Peyer's patch (tissue), 4 donors: ENCODE measurements at regions not wholly inside any gene's neighbourhood (a gene's known extent, or its start where the extent isn't known, plus 50 kb on each side); places are given as distances from the start of the nearest gene placed in this dataset.

Source experiments
- CTCF ChIP-seq, 6 experiments: fragments of 450-650 bp in 4 of 6; fragments of 200-600 bp in 2 of 6; sonication (generic) in 1 of 6; IDR thresholded peaks; one replicate each; pipeline ENCODE4 v1.5.1; 2017 to 2019; ENCODE audit warnings: antibody characterized with exemption in 6 of 6, mild to moderate bottlenecking in 3 of 6, moderate library complexity in 1 of 6
- POLR2A ChIP-seq, 2 donors: fragments of 450-650 bp; IDR thresholded peaks; one replicate each; pipeline ENCODE4 v1.5.1; 2017; ENCODE audit warnings: antibody characterized with exemption in 2 of 2, mild to moderate bottlenecking in 2 of 2, moderate library complexity in 2 of 2

- TF ChIP-seq CTCF (IDR thresholded peaks at IDR 0.05) (no peak), POLR2A (IDR thresholded peaks at IDR 0.05) (no peak)
Observed at GRCh38 chr14:104476437-104476836, 103.1 kb upstream of the C14orf180 start.
